ENCODE measurements at regions not wholly inside any gene's neighbourhood (a gene's known extent, or its start where the extent isn't known, plus 50 kb on each side); places are given as distances from the start of the nearest gene placed in this dataset.
"Not testable (repeated sequence)": the region's sequence is repeated elsewhere in the genome, so short reads cannot be mapped to it uniquely, and the experiment has no call there.

DNA sequence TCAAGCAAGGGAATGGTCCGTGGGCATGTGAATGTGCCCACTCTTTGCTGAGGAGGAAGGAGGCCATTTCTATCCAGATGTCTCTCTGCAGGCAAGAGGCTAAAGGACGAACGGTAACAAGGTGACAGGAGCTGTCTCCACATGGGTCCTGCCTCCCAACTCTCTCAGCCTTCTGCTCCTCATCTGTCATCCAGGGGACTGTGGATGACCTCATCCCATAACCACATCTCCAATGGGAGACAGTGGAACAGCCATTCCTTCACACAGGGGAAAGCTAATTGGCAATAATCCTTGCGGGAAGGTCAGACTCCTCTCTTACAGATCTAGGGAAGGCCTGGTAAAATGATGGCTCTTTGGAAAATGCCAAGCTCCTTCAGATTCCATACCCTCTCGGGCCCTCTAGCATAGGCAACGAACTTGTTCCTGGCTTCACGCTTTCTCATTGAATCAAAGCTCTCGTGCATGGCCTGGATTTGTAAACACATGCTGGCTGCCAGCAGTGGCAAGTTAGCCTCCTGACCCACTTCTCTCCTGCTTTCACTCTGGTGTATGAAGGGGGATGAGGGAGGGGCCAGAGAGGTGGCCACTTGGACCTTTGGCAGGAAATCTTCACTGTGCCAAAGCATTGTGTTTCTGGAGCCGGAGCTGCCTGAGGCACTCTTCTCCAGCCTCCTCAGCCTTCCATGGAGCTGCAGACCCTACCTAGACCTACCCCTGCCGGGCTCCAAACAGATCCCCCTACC lies 94.5 kb upstream of the FAM72C start:
- not testable (repeated sequence) for H3K9ac ChIP-seq (ENCODE audit: insufficient read depth, low read length); H4K20me1 ChIP-seq (ENCODE audit: control insufficient read depth, extremely low read depth, insufficient read depth, low read length); H3K27me3 ChIP-seq (ENCODE audit: control insufficient read depth, insufficient read depth, low read length); H3K36me3 ChIP-seq (ENCODE audit: control insufficient read depth, insufficient read depth, low read length); H3K4me3 ChIP-seq (replicated peaks in 1 of 4; ENCODE audit: control extremely low read depth in 1 of 4, insufficient read depth in 1 of 4, low read depth in 3 of 4, low read length in 4 of 4); DNase-seq (ENCODE audit: low read depth in 2 of 2); H3K4me2 ChIP-seq (ENCODE audit: extremely low read depth, insufficient read depth, low read length); H3K79me2 ChIP-seq (ENCODE audit: control insufficient read depth, insufficient read depth, low read length); H3K27ac ChIP-seq (ENCODE audit: insufficient read depth, low read length); H2AFZ ChIP-seq (ENCODE audit: low read length); H3K4me1 ChIP-seq (ENCODE audit: control insufficient read depth, extremely low read depth, insufficient read depth, low read length); H3K9me3 ChIP-seq (ENCODE audit: control insufficient read depth, insufficient read depth, low read depth, low read length)

DNA sequence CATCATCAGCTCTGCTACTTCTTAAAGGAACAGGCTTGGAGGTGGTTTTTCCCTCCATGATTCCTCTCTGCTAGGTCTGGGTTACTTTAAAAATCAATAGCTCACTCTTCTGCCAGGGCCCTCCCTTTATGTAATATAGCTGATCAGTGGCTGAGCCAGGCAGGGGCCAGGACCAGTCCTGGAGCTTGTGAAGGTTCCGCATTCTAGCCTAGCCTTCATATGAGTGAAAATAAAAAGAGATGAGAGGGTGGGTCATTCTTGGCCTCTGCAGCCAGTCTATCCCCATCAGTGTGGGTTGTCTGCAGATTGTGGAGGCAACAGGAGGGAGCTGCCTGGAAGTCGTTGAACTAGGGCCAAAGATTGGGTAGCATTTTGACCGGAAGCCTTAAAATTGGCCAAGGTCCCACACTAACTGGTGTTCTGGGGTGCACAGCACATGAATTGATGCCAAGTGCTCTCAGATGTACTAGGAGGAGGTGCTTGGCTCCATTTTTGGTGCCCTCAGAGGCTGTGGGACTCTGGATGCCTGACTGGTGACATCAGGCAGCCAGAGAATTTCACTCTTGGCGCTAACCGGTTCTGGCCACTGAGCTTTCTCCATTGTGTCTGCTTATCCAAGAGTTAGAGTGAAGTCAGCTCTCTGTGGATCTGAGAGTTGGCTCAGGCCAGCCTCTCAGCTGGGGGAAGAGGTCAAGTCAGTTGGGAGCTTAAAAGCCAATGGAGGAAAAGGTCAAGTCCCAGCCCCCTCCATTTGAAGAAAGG lies 93.7 kb upstream of the FAM72C start:
- H3K4me2 ChIP-seq (ENCODE audit: extremely low read depth, insufficient read depth, low read length); H4K20me1 ChIP-seq (ENCODE audit: control insufficient read depth, extremely low read depth, insufficient read depth, low read length); H3K4me1 ChIP-seq (ENCODE audit: control insufficient read depth, extremely low read depth, insufficient read depth, low read length); H3K27ac ChIP-seq (ENCODE audit: insufficient read depth, low read length); H3K27me3 ChIP-seq (ENCODE audit: control insufficient read depth, insufficient read depth, low read length); H3K9me3 ChIP-seq (ENCODE audit: control insufficient read depth, insufficient read depth, low read depth, low read length); H3K4me3 ChIP-seq (replicated peaks in 1 of 4; ENCODE audit: control extremely low read depth in 1 of 4, insufficient read depth in 1 of 4, low read depth in 3 of 4, low read length in 4 of 4); H2AFZ ChIP-seq (ENCODE audit: low read length); H3K9ac ChIP-seq (ENCODE audit: insufficient read depth, low read length); H3K36me3 ChIP-seq (ENCODE audit: control insufficient read depth, insufficient read depth, low read length); H3K79me2 ChIP-seq (ENCODE audit: control insufficient read depth, insufficient read depth, low read length); DNase-seq (ENCODE audit: low read depth in 2 of 2): not testable (repeated sequence)

DNA sequence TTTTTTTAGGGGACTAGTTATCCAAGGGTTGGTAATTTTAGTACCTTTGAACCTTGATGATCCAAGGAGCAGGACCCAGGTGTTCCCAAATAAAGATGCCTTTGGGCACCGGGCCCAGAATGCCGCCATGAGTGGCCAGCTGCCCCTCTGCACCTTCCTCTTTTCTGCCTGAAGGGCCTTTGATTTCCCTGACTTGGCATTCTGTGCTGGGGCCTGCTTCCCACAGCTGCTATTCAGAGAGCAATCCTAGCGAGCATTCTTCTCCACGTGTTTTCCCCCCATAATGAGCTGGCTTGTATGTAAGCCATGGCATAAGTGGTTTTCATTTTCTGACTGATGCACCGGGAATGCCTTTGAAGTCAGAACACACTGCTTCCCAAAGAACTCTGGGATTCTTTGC lies 77.6 kb upstream of the FAM72C start:
- H4K20me1 ChIP-seq (ENCODE audit: control insufficient read depth, extremely low read depth, insufficient read depth, low read length); H2AFZ ChIP-seq (ENCODE audit: low read length); H3K36me3 ChIP-seq (ENCODE audit: control insufficient read depth, insufficient read depth, low read length); H3K27me3 ChIP-seq (ENCODE audit: control insufficient read depth, insufficient read depth, low read length); H3K4me2 ChIP-seq (ENCODE audit: extremely low read depth, insufficient read depth, low read length); H3K27ac ChIP-seq (ENCODE audit: insufficient read depth, low read length); H3K9ac ChIP-seq (ENCODE audit: insufficient read depth, low read length); H3K4me3 ChIP-seq (replicated peaks in 1 of 4; ENCODE audit: control extremely low read depth in 1 of 4, insufficient read depth in 1 of 4, low read depth in 3 of 4, low read length in 4 of 4); H3K4me1 ChIP-seq (ENCODE audit: control insufficient read depth, extremely low read depth, insufficient read depth, low read length); H3K79me2 ChIP-seq (ENCODE audit: control insufficient read depth, insufficient read depth, low read length); DNase-seq (ENCODE audit: low read depth in 2 of 2); H3K9me3 ChIP-seq (ENCODE audit: control insufficient read depth, insufficient read depth, low read depth, low read length): not testable (repeated sequence)

DNA sequence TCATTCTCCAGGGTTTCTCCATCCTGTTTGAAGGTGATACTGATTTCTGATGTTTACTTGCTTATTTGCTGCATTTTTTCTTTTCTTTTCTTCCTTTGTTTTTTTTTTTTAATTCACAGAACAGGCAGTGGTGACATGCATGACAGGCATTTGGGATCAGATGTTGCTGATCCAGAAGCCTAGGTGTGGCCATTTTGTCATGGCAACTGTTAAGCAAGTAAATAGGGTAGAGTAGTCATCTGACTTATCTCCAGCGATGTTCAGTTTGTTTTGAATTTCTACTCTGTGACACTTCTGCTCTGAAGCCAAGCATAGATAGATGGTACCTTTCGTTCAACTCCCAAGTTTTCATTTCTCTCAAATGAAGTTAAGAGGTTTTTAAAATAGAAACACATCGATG lies 74.9 kb upstream of the FAM72C start:
- not testable (repeated sequence) for H3K4me1 ChIP-seq (ENCODE audit: control insufficient read depth, extremely low read depth, insufficient read depth, low read length); H3K27ac ChIP-seq (ENCODE audit: insufficient read depth, low read length); H3K27me3 ChIP-seq (ENCODE audit: control insufficient read depth, insufficient read depth, low read length); H3K4me2 ChIP-seq (ENCODE audit: extremely low read depth, insufficient read depth, low read length); H3K9me3 ChIP-seq (ENCODE audit: control insufficient read depth, insufficient read depth, low read depth, low read length); H3K9ac ChIP-seq (ENCODE audit: insufficient read depth, low read length); H4K20me1 ChIP-seq (ENCODE audit: control insufficient read depth, extremely low read depth, insufficient read depth, low read length); H2AFZ ChIP-seq (ENCODE audit: low read length); H3K36me3 ChIP-seq (ENCODE audit: control insufficient read depth, insufficient read depth, low read length); DNase-seq (ENCODE audit: low read depth in 2 of 2); H3K4me3 ChIP-seq (replicated peaks in 1 of 4; ENCODE audit: control extremely low read depth in 1 of 4, insufficient read depth in 1 of 4, low read depth in 3 of 4, low read length in 4 of 4); H3K79me2 ChIP-seq (ENCODE audit: control insufficient read depth, insufficient read depth, low read length)

DNA sequence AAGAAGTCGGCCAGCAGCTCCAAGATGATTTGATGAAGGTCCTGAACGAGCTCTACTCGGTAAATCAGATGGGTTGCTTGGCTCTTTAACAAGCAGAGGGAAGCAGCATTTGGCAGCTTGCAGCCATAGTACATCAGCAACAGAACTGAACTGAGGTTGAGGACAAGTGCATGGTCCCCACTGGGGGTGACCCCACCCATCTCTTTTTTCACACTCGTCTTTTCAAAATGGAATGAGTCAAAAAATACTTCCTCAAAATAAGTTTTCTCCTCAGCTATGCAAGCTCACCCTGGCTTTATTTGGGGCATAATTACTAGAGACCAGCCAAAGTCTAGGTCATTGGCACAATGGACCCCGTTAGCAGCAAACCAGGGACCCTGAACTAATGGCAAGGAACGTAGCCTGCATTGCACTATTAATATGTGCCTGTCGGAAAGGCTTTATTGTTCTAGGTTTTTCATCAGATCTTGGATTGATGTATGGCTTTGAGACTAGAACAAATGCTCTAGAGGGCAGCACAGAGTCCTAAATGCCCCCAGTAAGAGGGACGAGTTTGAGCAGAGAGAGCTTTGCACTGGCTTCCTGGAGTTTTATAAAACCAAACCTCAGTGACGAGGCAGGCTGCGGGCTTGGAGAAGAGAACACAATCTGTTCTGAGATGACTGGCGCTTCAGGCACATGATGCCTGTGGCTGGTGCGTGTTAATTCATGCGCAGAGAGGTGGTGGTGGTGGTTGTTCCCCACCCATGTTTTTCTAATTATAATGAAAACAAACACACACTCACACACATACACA lies 74.2 kb upstream of the FAM72C start:
- H3K27ac ChIP-seq (ENCODE audit: insufficient read depth, low read length); H3K4me1 ChIP-seq (ENCODE audit: control insufficient read depth, extremely low read depth, insufficient read depth, low read length); H4K20me1 ChIP-seq (ENCODE audit: control insufficient read depth, extremely low read depth, insufficient read depth, low read length); H3K9me3 ChIP-seq (ENCODE audit: control insufficient read depth, insufficient read depth, low read depth, low read length); H3K4me2 ChIP-seq (ENCODE audit: extremely low read depth, insufficient read depth, low read length); H3K79me2 ChIP-seq (ENCODE audit: control insufficient read depth, insufficient read depth, low read length); H3K27me3 ChIP-seq (ENCODE audit: control insufficient read depth, insufficient read depth, low read length); H2AFZ ChIP-seq (ENCODE audit: low read length); H3K9ac ChIP-seq (ENCODE audit: insufficient read depth, low read length); H3K4me3 ChIP-seq (replicated peaks in 1 of 4; ENCODE audit: control extremely low read depth in 1 of 4, insufficient read depth in 1 of 4, low read depth in 3 of 4, low read length in 4 of 4); H3K36me3 ChIP-seq (ENCODE audit: control insufficient read depth, insufficient read depth, low read length): not testable (repeated sequence)
- DNase-seq (ENCODE audit: low read depth in 2 of 2): peak; percentile 24 to 35

DNA sequence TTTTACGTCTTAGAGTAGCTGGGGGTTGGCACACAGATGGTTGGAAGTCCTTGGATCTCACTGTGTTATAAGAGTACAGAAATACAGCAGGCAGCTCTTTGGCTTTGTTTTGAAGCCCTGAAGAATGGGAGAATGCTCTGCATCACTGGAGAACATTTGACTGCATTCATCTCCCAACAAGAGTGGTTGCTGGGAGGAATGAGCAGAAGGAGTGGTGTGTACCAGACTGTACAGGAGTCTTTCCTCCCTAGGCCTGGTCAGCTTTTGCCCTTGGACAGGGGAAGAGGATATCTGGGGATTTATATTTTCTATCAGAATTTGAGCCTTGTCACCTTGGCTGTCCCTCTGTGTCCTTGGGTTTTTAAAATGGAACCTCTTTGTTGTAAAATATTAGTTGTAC lies 70.5 kb upstream of the FAM72C start:
- H3K27me3 ChIP-seq (ENCODE audit: control insufficient read depth, insufficient read depth, low read length); H3K4me2 ChIP-seq (ENCODE audit: extremely low read depth, insufficient read depth, low read length); H4K20me1 ChIP-seq (ENCODE audit: control insufficient read depth, extremely low read depth, insufficient read depth, low read length); H3K9ac ChIP-seq (ENCODE audit: insufficient read depth, low read length); H3K79me2 ChIP-seq (ENCODE audit: control insufficient read depth, insufficient read depth, low read length); H3K4me1 ChIP-seq (ENCODE audit: control insufficient read depth, extremely low read depth, insufficient read depth, low read length); H3K36me3 ChIP-seq (ENCODE audit: control insufficient read depth, insufficient read depth, low read length); H3K9me3 ChIP-seq (ENCODE audit: control insufficient read depth, insufficient read depth, low read depth, low read length); H3K27ac ChIP-seq (ENCODE audit: insufficient read depth, low read length); DNase-seq (ENCODE audit: low read depth in 2 of 2); H2AFZ ChIP-seq (ENCODE audit: low read length); H3K4me3 ChIP-seq (replicated peaks in 1 of 4; ENCODE audit: control extremely low read depth in 1 of 4, insufficient read depth in 1 of 4, low read depth in 3 of 4, low read length in 4 of 4): not testable (repeated sequence)

Measured in fibroblast of lung (primary cell).